ENCODE measurements at regions not wholly inside any gene's neighbourhood (a gene's known extent, or its start where the extent isn't known, plus 50 kb on each side); places are given as distances from the start of the nearest gene placed in this dataset.

- Histone ChIP-seq H3K9ac (ENCODE audit: low read depth, low read length) (no peak overlapping the region), H3K4me3 (ENCODE audit: low read depth, low read length) (no peak overlapping the region), H3K27me3 (ENCODE audit: control insufficient read depth, insufficient read depth, low read length) (no peaks in the 10 kb centered on the region)
These were observed 62.7 kb upstream of the PDE4D start for GRCh38 chr5:59956130-59956783.

GRCh38 chr5:59955241-59955640 lies 61.7 kb upstream of the PDE4D start:
- no peaks in the 10 kb centered on the region for H3K36me3 ChIP-seq (ENCODE audit: control insufficient read depth, insufficient read depth, low read length)
- H3K4me3 ChIP-seq (ENCODE audit: low read depth, low read length), result no peak overlapping the region
- no peaks in the 10 kb centered on the region for H3K27me3 ChIP-seq (ENCODE audit: control insufficient read depth, insufficient read depth, low read length)
- H3K4me1 ChIP-seq (ENCODE audit: control insufficient read depth, insufficient read depth, low read length), result peaks cover 3% of the 10 kb centered on the region
- H3K9ac ChIP-seq (ENCODE audit: low read depth, low read length), result no peak overlapping the region
- no peaks in the 10 kb centered on the region for H3K9me3 ChIP-seq (ENCODE audit: control insufficient read depth, insufficient read depth, low read length)

More at GRCh38 chr5:59956130-59956783, 62.7 kb upstream of the PDE4D start:
- Histone ChIP-seq H3K36me3 (ENCODE audit: control insufficient read depth, insufficient read depth, low read length) (no peaks in the 10 kb centered on the region), H3K4me1 (ENCODE audit: control insufficient read depth, insufficient read depth, low read length) (peaks cover 3% of the 10 kb centered on the region), H3K9me3 (ENCODE audit: control insufficient read depth, insufficient read depth, low read length) (no peaks in the 10 kb centered on the region)

- H3K36me3 ChIP-seq (ENCODE audit: control insufficient read depth, insufficient read depth, low read length), result no peaks in the 10 kb centered on the region
- no peaks in the 10 kb centered on the region for H3K9me3 ChIP-seq (ENCODE audit: control insufficient read depth, insufficient read depth, low read length)
- H3K4me3 ChIP-seq (ENCODE audit: low read depth, low read length), result no peak overlapping the region
- no peaks in the 10 kb centered on the region for H3K4me1 ChIP-seq (ENCODE audit: control insufficient read depth, insufficient read depth, low read length)
- no peak overlapping the region for H3K9ac ChIP-seq (ENCODE audit: low read depth, low read length)
- no peaks in the 10 kb centered on the region for H3K27me3 ChIP-seq (ENCODE audit: control insufficient read depth, insufficient read depth, low read length)
These were observed 50.1 kb upstream of the PDE4D start for GRCh38 chr5:59943452-59944113.

Measured in iPS-15b (cell line).